OCI-LY7 (cell line): ENCODE measurements at regions not wholly inside any gene's neighbourhood (a gene's known extent, or its start where the extent isn't known, plus 50 kb on each side); places are given as distances from the start of the nearest gene placed in this dataset.

Experiments
- EZH2phosphoT487 ChIP-seq: fragments of 200-600 bp; sonication (generic); IDR thresholded peaks from 2 replicates; pipeline ENCODE4 v1.6.1; 2018; ENCODE audit warnings: low read depth, borderline replicate concordance, mild to moderate bottlenecking, mixed run types, antibody characterized with exemption, low read length, moderate library complexity, mixed read lengths
- TF ChIP-seq, protein P1 (sequence below): fragments of 200-600 bp; sonication (generic); conservative IDR thresholded peaks from 2 replicates; pipeline ENCODE4 v1.5.1; 2014; ENCODE audit warnings: mild to moderate bottlenecking, antibody characterized with exemption, low read length, moderate library complexity, mixed read lengths

DNA sequence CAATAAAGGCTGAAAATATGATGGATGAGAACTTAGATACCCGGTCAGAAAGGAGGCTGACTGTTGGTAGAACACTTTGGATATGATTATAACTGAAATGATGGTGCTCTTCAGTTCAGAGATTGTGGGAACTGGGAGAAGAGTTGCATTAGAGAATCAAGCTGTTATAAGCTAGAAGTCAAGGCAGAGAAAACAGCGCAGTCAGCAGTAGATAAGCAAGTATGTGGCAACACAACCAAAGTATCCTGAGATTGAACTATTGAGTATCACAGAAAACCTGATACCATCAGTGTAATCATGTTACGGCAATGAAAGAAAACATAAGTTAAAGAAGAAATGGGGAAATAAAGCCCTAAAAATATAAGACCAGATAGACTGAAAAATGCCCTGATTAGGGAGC is 633.9 kb upstream of the LRRTM1 start:
- TF ChIP-seq, protein P1, sequence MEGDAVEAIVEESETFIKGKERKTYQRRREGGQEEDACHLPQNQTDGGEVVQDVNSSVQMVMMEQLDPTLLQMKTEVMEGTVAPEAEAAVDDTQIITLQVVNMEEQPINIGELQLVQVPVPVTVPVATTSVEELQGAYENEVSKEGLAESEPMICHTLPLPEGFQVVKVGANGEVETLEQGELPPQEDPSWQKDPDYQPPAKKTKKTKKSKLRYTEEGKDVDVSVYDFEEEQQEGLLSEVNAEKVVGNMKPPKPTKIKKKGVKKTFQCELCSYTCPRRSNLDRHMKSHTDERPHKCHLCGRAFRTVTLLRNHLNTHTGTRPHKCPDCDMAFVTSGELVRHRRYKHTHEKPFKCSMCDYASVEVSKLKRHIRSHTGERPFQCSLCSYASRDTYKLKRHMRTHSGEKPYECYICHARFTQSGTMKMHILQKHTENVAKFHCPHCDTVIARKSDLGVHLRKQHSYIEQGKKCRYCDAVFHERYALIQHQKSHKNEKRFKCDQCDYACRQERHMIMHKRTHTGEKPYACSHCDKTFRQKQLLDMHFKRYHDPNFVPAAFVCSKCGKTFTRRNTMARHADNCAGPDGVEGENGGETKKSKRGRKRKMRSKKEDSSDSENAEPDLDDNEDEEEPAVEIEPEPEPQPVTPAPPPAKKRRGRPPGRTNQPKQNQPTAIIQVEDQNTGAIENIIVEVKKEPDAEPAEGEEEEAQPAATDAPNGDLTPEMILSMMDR: no peak
- no peak for TF ChIP-seq EZH2phosphoT487
